B cell (primary cell): ENCODE measurements at regions not wholly inside any gene's neighbourhood (a gene's known extent, or its start where the extent isn't known, plus 50 kb on each side); places are given as distances from the start of the nearest gene placed in this dataset.

Experiments
- ATAC-seq: fragments of 200-7000 bp; cut with Tn5 transposase; one replicate; pipeline ENCODE4 v1.10.0; 2021; ENCODE audit warnings: low read depth, mild to moderate bottlenecking, moderate number of reproducible peaks, moderate library complexity
- CTCF ChIA-PET: fragments of 350-600 bp; sonication (Branson Sonifier 250); formaldehyde crosslinking; loops from one replicate; lab custom pipeline; 2021; ENCODE audit warnings: antibody characterized with exemption, inconsistent platforms; lab: Charles Lee
- POLR2A ChIA-PET: fragments of 350-600 bp; sonication (Branson Sonifier 250); formaldehyde crosslinking; loops from one replicate; lab custom pipeline; 2021; ENCODE audit warnings: antibody characterized with exemption; lab: Charles Lee
- DNase-seq: peaks from one replicate; pipeline ENCODE4 v3.0.0; 2013
- H2AFZ ChIP-seq: 2 replicates; pipeline ENCODE4 v1.6.1; 2012; ENCODE audit warnings: mild to moderate bottlenecking, low read depth, low read length; ENCODE audit not compliant: insufficient read depth, poor library complexity, severe bottlenecking
- H3K27ac ChIP-seq, 2 donors: 1 replicate in 1 of 2; 2 replicates in 1 of 2; pipeline ENCODE4 v1.5.1; 2012 to 2013; ENCODE audit warnings: low read length in 2 of 2, mild to moderate bottlenecking in 2 of 2, moderate library complexity in 1 of 2
- H3K27me3 ChIP-seq, 4 experiments: fragments of 200-600 bp in 1 of 4; sonication (generic) in 1 of 4; replicated peaks in 1 of 4; 1 replicate in 2 of 4; 2 replicates in 2 of 4; pipeline versions ENCODE4 v1.6.1 to v1.7.0; 2013 to 2016; ENCODE audit warnings: low read length in 3 of 4, mild to moderate bottlenecking in 2 of 4, mixed read lengths in 1 of 4, moderate library complexity in 1 of 4; ENCODE audit not compliant: insufficient read depth in 4 of 4, control insufficient read depth in 3 of 4; ENCODE audit errors: control extremely low read depth in 1 of 4
- H3K36me3 ChIP-seq, 2 experiments: replicated peaks in 1 of 2; 1 replicate in 1 of 2; 2 replicates in 1 of 2; pipeline versions ENCODE4 v1.6.1 to v1.7.1; 2013; ENCODE audit warnings: low read length in 1 of 2; ENCODE audit not compliant: insufficient read depth in 2 of 2, control insufficient read depth in 1 of 2; ENCODE audit errors: control extremely low read depth in 1 of 2, extremely low read depth in 1 of 2
- H3K4me1 ChIP-seq, 2 donors: fragments of 200-600 bp in 1 of 2; sonication (generic) in 1 of 2; 1 replicate in 1 of 2; 2 replicates in 1 of 2; pipeline versions ENCODE4 v1.5.1 to v1.6.1; 2013 to 2017; ENCODE audit warnings: low read length in 2 of 2; ENCODE audit not compliant: control insufficient read depth in 2 of 2, insufficient read depth in 2 of 2
- H3K4me2 ChIP-seq: replicated peaks from 2 replicates; pipeline ENCODE3; 2012; ENCODE audit warnings: mild to moderate bottlenecking, low read depth, low read length; ENCODE audit not compliant: poor library complexity, severe bottlenecking
- H3K4me3 ChIP-seq, 5 experiments: fragments of 200-600 bp in 1 of 5; sonication (generic) in 1 of 5; 1 replicate in 3 of 5; 2 replicates in 2 of 5; pipeline versions ENCODE4 v1.5.1 to v1.7.0; 2011 to 2016; ENCODE audit warnings: low read length in 4 of 5, mild to moderate bottlenecking in 4 of 5, low read depth in 2 of 5, control low read depth in 1 of 5, moderate library complexity in 1 of 5; ENCODE audit not compliant: insufficient read depth in 1 of 5; ENCODE audit errors: control extremely low read depth in 1 of 5, extremely low read depth in 1 of 5
- H3K79me2 ChIP-seq: fragments of 200-600 bp; sonication (generic); one replicate; pipeline ENCODE4 v1.6.0; 2016; ENCODE audit warnings: low read length; ENCODE audit not compliant: control insufficient read depth, insufficient read depth
- H3K9ac ChIP-seq: fragments of 200-600 bp; sonication (generic); 2 replicates; pipeline ENCODE4 v1.6.1; 2017; ENCODE audit warnings: mild to moderate bottlenecking, low read length, moderate library complexity
- H3K9me3 ChIP-seq, 3 donors: one replicate each; pipeline versions ENCODE4 v1.6.1 to v1.7.1; 2013; ENCODE audit warnings: low read length in 2 of 3; ENCODE audit not compliant: control insufficient read depth in 2 of 3, insufficient read depth in 1 of 3; ENCODE audit errors: control extremely low read depth in 1 of 3
- H4K20me1 ChIP-seq: 2 replicates; pipeline ENCODE4 v1.6.0; 2012; ENCODE audit warnings: mild to moderate bottlenecking, low read length; ENCODE audit not compliant: insufficient read depth, control insufficient read depth, poor library complexity, severe bottlenecking
- H3K27ac Mint-ChIP-seq: one replicate; pipeline ENCODE4 v1.8.0; 2021; ENCODE audit warnings: mixed read lengths
- H3K27me3 Mint-ChIP-seq: one replicate; pipeline ENCODE4 v1.8.0; 2021; ENCODE audit warnings: mixed read lengths
- H3K4me1 Mint-ChIP-seq: one replicate; pipeline ENCODE4 v1.8.0; 2021; ENCODE audit warnings: mixed read lengths
- H3K4me3 Mint-ChIP-seq: one replicate; pipeline ENCODE4 v1.8.0; 2021; ENCODE audit warnings: mixed read lengths
- H3K9me3 Mint-ChIP-seq: one replicate; pipeline ENCODE4 v1.8.0; 2022; ENCODE audit warnings: mixed read lengths; ENCODE audit not compliant: insufficient read depth
- EZH2 ChIP-seq: IDR thresholded peaks from 2 replicates; pipeline ENCODE4 v1.6.1; 2012; ENCODE audit warnings: borderline replicate concordance, low read depth, mild to moderate bottlenecking, moderate library complexity, low read length; ENCODE audit not compliant: insufficient read depth, poor library complexity, severe bottlenecking
- WGBS: methylation state at CpG from one replicate; pipeline ENCODE4 v1.1.5; 2013; ENCODE audit warnings: missing lambda C conversion rate; ENCODE audit not compliant: insufficient coverage; 5-methylcytosine and 5-hydroxymethylcytosine counted together
- intact Hi-C: fragments of 100-400 bp; cut with micrococcal nuclease; formaldehyde crosslinking; loops from one replicate; pipeline ENCODE4 v1.10.0; 2022
- TF ChIP-seq, protein P1 (sequence below): fragments of 200-600 bp; IDR thresholded peaks from one replicate; pipeline ENCODE4 v1.8.0; 2022; ENCODE audit warnings: antibody characterized with exemption, mild to moderate bottlenecking

DNA sequence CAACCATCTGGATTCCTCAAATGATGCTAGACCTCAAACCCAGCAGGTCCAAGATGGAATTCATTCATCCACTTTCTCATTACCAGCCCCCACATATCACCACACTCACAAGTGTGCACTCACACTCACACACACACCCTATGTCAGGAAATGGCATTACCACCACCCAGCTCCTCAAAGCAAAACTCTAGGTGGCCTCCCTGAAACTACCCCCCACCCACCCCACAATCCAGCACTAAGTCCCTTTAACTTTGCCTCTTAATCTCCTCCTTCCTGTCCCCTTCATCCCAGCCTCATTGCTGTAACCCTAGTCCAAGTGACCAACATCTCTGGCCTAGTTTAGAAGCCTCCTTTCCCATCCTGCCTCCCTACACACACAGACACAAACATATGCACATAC, 109.4 kb downstream of the TNFAIP3 start:
- DNase-seq (no peak), ATAC-seq (no peak)
- Mint-ChIP-seq H3K4me3 (no peak overlapping the region), H3K4me1 (peaks cover 8% of the 10 kb centered on the region), H3K27ac (no peak overlapping the region), H3K9me3 (no peaks in the 10 kb centered on the region), H3K27me3 (no peaks in the 10 kb centered on the region)
- Histone ChIP-seq H3K4me2 (no peak overlapping the region), H3K4me1 (peaks cover 8 to 19% of the 10 kb centered on the region in 2 donors), H3K4me3 (no peak overlapping the region), H3K9ac (no peak overlapping the region), H3K79me2 (no peaks in the 10 kb centered on the region), H3K27me3 (no peaks in the 10 kb centered on the region), H4K20me1 (no peaks in the 10 kb centered on the region), H2AFZ (no peak overlapping the region), H3K9me3 (no peaks in the 10 kb centered on the region), H3K36me3 (no peaks in the 10 kb centered on the region), H3K27ac (no peak overlapping the region)
- intact Hi-C loops: no loop called here
- ChIA-PET POLR2A (no interaction called here), CTCF (interaction anchor here (0.8 to 2.4 kb wide), 12 partner anchors 10 to 314 kb away, joined by 3 to 23 read pairs (median 8); no protein-coding TSS in a partner anchor)
- no peak for TF ChIP-seq EZH2

DNA sequence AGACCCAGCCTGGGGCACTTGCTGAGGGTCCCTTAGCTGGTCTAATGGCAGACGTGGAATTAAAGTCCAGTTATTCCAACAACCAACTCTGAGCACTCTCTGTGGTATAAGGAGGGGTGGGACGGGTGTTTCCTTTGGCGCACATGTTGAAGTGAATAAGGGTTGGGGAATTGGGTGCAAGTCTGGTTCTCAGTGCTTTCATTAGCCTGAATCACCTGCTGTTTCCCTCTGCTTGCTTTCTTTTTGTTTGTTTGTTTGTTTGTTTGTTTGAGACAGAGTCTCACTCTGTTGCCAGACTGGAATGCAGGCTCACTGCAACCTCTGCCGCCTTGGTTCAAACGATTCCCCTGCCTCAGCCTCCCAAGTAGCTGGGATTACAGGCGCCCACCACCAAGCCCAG, 110.1 kb downstream of the TNFAIP3 start:
- no peak overlapping the region for H3K9ac ChIP-seq
- no peak for ATAC-seq
- no peaks in the 10 kb centered on the region for H3K36me3 ChIP-seq
- peaks cover 8% of the 10 kb centered on the region for H3K4me1 Mint-ChIP-seq
- no peak overlapping the region for H3K4me2 ChIP-seq
- no peak overlapping the region for H3K27ac Mint-ChIP-seq
- WGBS: 100% methylated on average over 2 of the region's 6 CpGs
- H3K27me3 ChIP-seq: no peaks in the 10 kb centered on the region
- no peaks in the 10 kb centered on the region for H3K9me3 Mint-ChIP-seq
- H3K4me3 Mint-ChIP-seq: no peak overlapping the region
- no peaks in the 10 kb centered on the region for H3K79me2 ChIP-seq
- ChIA-PET POLR2A (no interaction called here), CTCF (interaction anchor here (1.1 kb wide), 1 partner anchor 178 kb away, joined by 3 read pairs; no protein-coding TSS in a partner anchor)
- H2AFZ ChIP-seq: no peak overlapping the region
- H3K4me1 ChIP-seq: peaks cover 8 to 19% of the 10 kb centered on the region in 2 donors
- H3K4me3 ChIP-seq: no peak overlapping the region
- H4K20me1 ChIP-seq: no peaks in the 10 kb centered on the region
- no peak for DNase-seq
- no peaks in the 10 kb centered on the region for H3K9me3 ChIP-seq
- intact Hi-C loops: no loop called here
- no peak for TF ChIP-seq EZH2
- TF ChIP-seq, protein P1, sequence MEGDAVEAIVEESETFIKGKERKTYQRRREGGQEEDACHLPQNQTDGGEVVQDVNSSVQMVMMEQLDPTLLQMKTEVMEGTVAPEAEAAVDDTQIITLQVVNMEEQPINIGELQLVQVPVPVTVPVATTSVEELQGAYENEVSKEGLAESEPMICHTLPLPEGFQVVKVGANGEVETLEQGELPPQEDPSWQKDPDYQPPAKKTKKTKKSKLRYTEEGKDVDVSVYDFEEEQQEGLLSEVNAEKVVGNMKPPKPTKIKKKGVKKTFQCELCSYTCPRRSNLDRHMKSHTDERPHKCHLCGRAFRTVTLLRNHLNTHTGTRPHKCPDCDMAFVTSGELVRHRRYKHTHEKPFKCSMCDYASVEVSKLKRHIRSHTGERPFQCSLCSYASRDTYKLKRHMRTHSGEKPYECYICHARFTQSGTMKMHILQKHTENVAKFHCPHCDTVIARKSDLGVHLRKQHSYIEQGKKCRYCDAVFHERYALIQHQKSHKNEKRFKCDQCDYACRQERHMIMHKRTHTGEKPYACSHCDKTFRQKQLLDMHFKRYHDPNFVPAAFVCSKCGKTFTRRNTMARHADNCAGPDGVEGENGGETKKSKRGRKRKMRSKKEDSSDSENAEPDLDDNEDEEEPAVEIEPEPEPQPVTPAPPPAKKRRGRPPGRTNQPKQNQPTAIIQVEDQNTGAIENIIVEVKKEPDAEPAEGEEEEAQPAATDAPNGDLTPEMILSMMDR: no peak
- H3K27ac ChIP-seq: no peak overlapping the region
- no peaks in the 10 kb centered on the region for H3K27me3 Mint-ChIP-seq
